Epithelial cell of proximal tubule (primary cell): ENCODE measurements at regions not wholly inside any gene's neighbourhood (a gene's known extent, or its start where the extent isn't known, plus 50 kb on each side); places are given as distances from the start of the nearest gene placed in this dataset.

Experiments
- DNase-seq: peaks from one replicate; pipeline ENCODE4 v3.0.0-alpha.2; 2011; ENCODE audit warnings: low read depth
- H3K4me3 ChIP-seq: 2 replicates; pipeline ENCODE4 v1.5.1; 2011; ENCODE audit warnings: low read depth, mild to moderate bottlenecking, low read length
- CTCF ChIP-seq: conservative IDR thresholded peaks from 2 replicates; pipeline ENCODE4 v1.5.1; 2012; ENCODE audit warnings: low read depth, mild to moderate bottlenecking, low read length

GRCh38 chr3:164522073-164522763 is 556.1 kb downstream of the SI start:
- DNase-seq: no peak
- TF ChIP-seq CTCF: no peak
- no peak overlapping the region for H3K4me3 ChIP-seq

- TF ChIP-seq CTCF: no peak
- DNase-seq: no peak
- H3K4me3 ChIP-seq: no peak overlapping the region
Measured at GRCh38 chr3:164521644-164522043, 556.7 kb downstream of the SI start.

- H3K4me3 ChIP-seq: no peak overlapping the region
- TF ChIP-seq CTCF: no peak
- no peak for DNase-seq
Measured at GRCh38 chr3:164521139-164521538, 557.2 kb downstream of the SI start.

- no peak for DNase-seq
- no peak for TF ChIP-seq CTCF
- no peak overlapping the region for H3K4me3 ChIP-seq
Measured at GRCh38 chr3:164515256-164515655, 563.0 kb downstream of the SI start.

GRCh38 chr3:164514576-164514975 is 563.7 kb downstream of the SI start:
- no peak for TF ChIP-seq CTCF
- H3K4me3 ChIP-seq: no peak overlapping the region
- DNase-seq: no peak

GRCh38 chr3:164507886-164508285 is 570.4 kb downstream of the SI start:
- no peak for TF ChIP-seq CTCF
- no peak for DNase-seq
- no peak overlapping the region for H3K4me3 ChIP-seq

GRCh38 chr3:164498917-164499316 is 579.4 kb downstream of the SI start:
- H3K4me3 ChIP-seq: no peak overlapping the region
- no peak for TF ChIP-seq CTCF
- DNase-seq: no peak
